GM23248 (cell line): ENCODE measurements at regions not wholly inside any gene's neighbourhood (a gene's known extent, or its start where the extent isn't known, plus 50 kb on each side); places are given as distances from the start of the nearest gene placed in this dataset.

Experiments used
- DNase-seq: peaks from one replicate; pipeline ENCODE4 v3.0.0-alpha.2; 2015
- H2AFZ ChIP-seq: fragments of 200-600 bp; sonication (generic); 2 replicates; pipeline ENCODE4 v1.6.1; 2016; ENCODE audit warnings: antibody characterized with exemption
- H3F3A ChIP-seq: fragments of 200-600 bp; sonication (generic); 2 replicates; pipeline ENCODE4 v1.6.1; 2016; ENCODE audit warnings: mild to moderate bottlenecking, antibody characterized with exemption, mixed run types; ENCODE audit not compliant: insufficient read depth
- H3K27ac ChIP-seq: fragments of 200-600 bp; sonication (generic); 2 replicates; pipeline ENCODE4 v1.5.1; 2016; ENCODE audit warnings: mild to moderate bottlenecking
- H3K27me3 ChIP-seq: fragments of 200-600 bp; sonication (generic); replicated peaks from 2 replicates; pipeline ENCODE4 v1.6.1; 2016; ENCODE audit warnings: mild to moderate bottlenecking; ENCODE audit not compliant: insufficient read depth
- H3K36me3 ChIP-seq: fragments of 200-600 bp; sonication (generic); 2 replicates; pipeline ENCODE4 v1.6.1; 2016; ENCODE audit warnings: low read depth, mild to moderate bottlenecking
- H3K4me1 ChIP-seq: fragments of 200-600 bp; sonication (generic); 2 replicates; pipeline ENCODE4 v1.6.1; 2016; ENCODE audit warnings: mild to moderate bottlenecking; ENCODE audit not compliant: insufficient read depth
- H3K4me2 ChIP-seq: fragments of 200-600 bp; sonication (generic); one replicate; pipeline ENCODE4 v1.6.1; 2016; ENCODE audit warnings: mild to moderate bottlenecking; ENCODE audit not compliant: unreplicated experiment
- H3K4me3 ChIP-seq: fragments of 200-600 bp; sonication (generic); 2 replicates; pipeline ENCODE4 v1.5.1; 2016; ENCODE audit warnings: mild to moderate bottlenecking
- H3K79me2 ChIP-seq: fragments of 200-600 bp; sonication (generic); 2 replicates; pipeline ENCODE4 v1.6.1; 2016; ENCODE audit warnings: mild to moderate bottlenecking; ENCODE audit not compliant: insufficient read depth
- H3K9ac ChIP-seq: fragments of 200-600 bp; sonication (generic); 2 replicates; pipeline ENCODE4 v1.6.1; 2016; ENCODE audit warnings: mild to moderate bottlenecking
- H3K9me2 ChIP-seq: fragments of 200-600 bp; sonication (generic); 2 replicates; pipeline ENCODE4 v1.6.1; 2016; ENCODE audit warnings: mixed run types, mild to moderate bottlenecking, moderate library complexity; ENCODE audit not compliant: insufficient read depth
- H3K9me3 ChIP-seq: fragments of 200-600 bp; sonication (generic); one replicate; pipeline ENCODE4 v1.6.1; 2017; ENCODE audit warnings: low read depth
- H4K20me1 ChIP-seq: fragments of 200-600 bp; sonication (generic); 2 replicates; pipeline ENCODE4 v1.6.0; 2016; ENCODE audit not compliant: insufficient read depth
- EZH2 ChIP-seq: fragments of 200-600 bp; sonication (generic); IDR thresholded peaks from 2 replicates; pipeline ENCODE4 v1.6.1; 2018; ENCODE audit warnings: antibody characterized with exemption, mild to moderate bottlenecking; ENCODE audit not compliant: insufficient read depth, poor library complexity, severe bottlenecking
- EZH2phosphoT487 ChIP-seq: fragments of 200-600 bp; sonication (generic); IDR thresholded peaks from 2 replicates; pipeline ENCODE4 v1.6.1; 2018; ENCODE audit warnings: antibody characterized with exemption, moderate library complexity, mild to moderate bottlenecking, low read depth; ENCODE audit not compliant: insufficient read depth
- WGBS, 2 experiments: methylation state at CpG; one replicate each; pipeline ENCODE4 v1.1.6; 2015 to 2017; ENCODE audit warnings: low lambda C conversion rate in 2 of 2, low coverage in 1 of 2; ENCODE audit errors: missing lambda C conversion rate in 2 of 2; 5-methylcytosine and 5-hydroxymethylcytosine counted together
- in situ Hi-C: fragments of 300-500 bp; cut with MboI; formaldehyde crosslinking; loops from 2 replicates; pipeline ENCODE4 v1.15.0; 2020

DNA sequence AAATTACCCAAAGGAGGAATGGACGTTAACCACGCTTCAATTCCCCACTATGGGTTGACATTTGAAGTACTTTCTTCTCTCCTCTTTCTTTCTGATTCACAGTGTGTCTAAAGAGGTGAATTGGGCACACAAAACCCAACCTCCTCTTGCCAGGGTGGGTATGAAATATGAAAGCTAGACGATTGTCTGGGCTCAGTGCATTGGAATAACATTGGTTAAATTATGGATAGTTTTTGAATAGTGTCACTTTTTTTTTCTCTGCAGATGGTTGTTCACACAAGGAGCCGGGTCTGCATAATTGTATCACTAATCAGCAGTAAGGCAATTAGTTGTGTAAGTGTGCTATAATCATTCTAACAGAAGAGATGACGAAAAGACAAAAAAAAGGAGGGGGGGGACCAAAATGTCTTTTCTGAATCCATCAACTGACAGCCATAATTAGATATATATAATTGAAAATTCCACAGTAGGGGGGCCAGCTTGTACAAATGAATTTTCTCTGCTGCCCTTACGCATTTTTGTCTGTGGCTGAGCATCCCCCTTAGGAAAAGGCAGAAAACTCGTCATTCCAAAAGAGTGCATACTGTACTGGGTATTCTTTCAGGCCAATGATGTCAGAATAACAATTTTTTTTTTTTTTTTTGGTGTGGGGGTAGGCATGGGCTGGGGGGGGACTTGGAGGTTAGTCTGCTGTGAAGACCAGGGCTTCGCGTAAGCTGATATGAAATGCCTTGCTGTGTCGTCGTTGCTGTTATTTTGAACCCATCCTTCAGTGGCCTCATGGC is 307.5 kb upstream of the SALL1 start:
- Histone ChIP-seq H3K4me1 (no peaks in the 10 kb centered on the region), H3K9me2 (no peaks in the 10 kb centered on the region), H3K9me3 (no peaks in the 10 kb centered on the region), H3K4me2 (no peak overlapping the region), H4K20me1 (no peaks in the 10 kb centered on the region), H3F3A (no peaks in the 10 kb centered on the region), H3K27ac (no peak overlapping the region), H3K27me3 (no peaks in the 10 kb centered on the region), H3K9ac (no peak overlapping the region), H3K79me2 (no peaks in the 10 kb centered on the region), H2AFZ (no peak overlapping the region), H3K36me3 (no peaks in the 10 kb centered on the region), H3K4me3 (no peak overlapping the region)
- 70 to 72% methylated on average over 11 of the region's 11 CpGs for WGBS, 2 experiments
- in situ Hi-C loops, result no loop called here
- DNase-seq, result no peak
- TF ChIP-seq EZH2phosphoT487, result no peak
- no peak for TF ChIP-seq EZH2

DNA sequence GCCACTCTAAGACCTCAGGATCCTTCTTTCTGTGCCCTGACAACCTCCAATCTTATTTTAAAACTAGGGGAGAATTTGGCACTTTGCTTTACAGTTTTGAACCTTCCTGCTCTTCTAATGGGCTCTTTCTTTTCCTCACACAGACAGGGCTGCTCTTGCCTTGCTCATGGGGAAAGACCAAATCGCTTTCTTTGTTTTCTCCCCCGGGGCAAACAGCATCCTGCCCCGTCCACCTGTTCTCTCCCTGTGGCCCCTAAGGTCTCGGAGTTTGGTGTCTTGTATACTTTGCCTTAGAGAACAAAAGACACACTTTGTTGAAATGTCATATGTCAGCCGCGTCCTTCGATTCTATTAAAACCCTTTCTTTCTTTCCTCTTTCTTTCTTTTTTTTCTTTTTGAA is 306.7 kb upstream of the SALL1 start:
- 90 to 98% methylated on average over 7 of the region's 7 CpGs for WGBS, 2 experiments
- Histone ChIP-seq H3K4me1 (no peaks in the 10 kb centered on the region), H3K9ac (no peak overlapping the region), H3K9me3 (no peaks in the 10 kb centered on the region), H3K9me2 (no peaks in the 10 kb centered on the region), H3K4me2 (no peak overlapping the region), H3K27ac (no peak overlapping the region), H4K20me1 (no peaks in the 10 kb centered on the region), H3K36me3 (no peaks in the 10 kb centered on the region), H3F3A (no peaks in the 10 kb centered on the region), H3K4me3 (no peak overlapping the region), H3K27me3 (no peaks in the 10 kb centered on the region), H2AFZ (no peak overlapping the region), H3K79me2 (no peaks in the 10 kb centered on the region)
- TF ChIP-seq EZH2 (no peak), EZH2phosphoT487 (no peak)
- in situ Hi-C loops, result no loop called here
- no peak for DNase-seq

DNA sequence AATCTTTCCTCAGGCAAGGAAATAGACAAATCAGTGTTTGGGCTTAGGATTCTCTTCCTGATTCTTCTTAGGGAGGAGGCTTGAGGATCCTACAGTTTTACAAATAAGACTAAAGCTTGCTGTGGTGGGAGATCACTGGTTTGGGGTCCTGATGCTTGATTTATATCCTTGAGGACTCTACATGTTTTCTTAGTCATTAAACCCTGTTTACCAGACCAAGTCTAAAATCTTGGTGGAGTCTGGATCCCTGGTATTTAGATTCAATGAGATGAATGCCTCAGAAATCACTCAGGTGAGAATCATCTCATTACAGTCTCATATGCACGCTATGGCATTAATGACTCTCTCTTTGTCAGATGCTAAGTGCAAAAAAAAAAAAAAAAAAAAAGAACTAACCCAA is 304.3 kb upstream of the SALL1 start:
- Histone ChIP-seq H3K9ac (no peak overlapping the region), H3K27ac (no peak overlapping the region), H4K20me1 (no peaks in the 10 kb centered on the region), H3K4me2 (no peak overlapping the region), H3K4me1 (no peaks in the 10 kb centered on the region), H3K9me3 (no peaks in the 10 kb centered on the region), H3K36me3 (no peaks in the 10 kb centered on the region), H3F3A (no peaks in the 10 kb centered on the region), H3K79me2 (no peaks in the 10 kb centered on the region), H2AFZ (no peak overlapping the region), H3K9me2 (no peaks in the 10 kb centered on the region), H3K4me3 (no peak overlapping the region), H3K27me3 (no peaks in the 10 kb centered on the region)
- DNase-seq, result no peak
- TF ChIP-seq EZH2 (no peak), EZH2phosphoT487 (no peak)
- in situ Hi-C loops, result no loop called here
- 80 to 89% methylated on average over 1 of the region's 1 CpG for WGBS, 2 experiments

DNA sequence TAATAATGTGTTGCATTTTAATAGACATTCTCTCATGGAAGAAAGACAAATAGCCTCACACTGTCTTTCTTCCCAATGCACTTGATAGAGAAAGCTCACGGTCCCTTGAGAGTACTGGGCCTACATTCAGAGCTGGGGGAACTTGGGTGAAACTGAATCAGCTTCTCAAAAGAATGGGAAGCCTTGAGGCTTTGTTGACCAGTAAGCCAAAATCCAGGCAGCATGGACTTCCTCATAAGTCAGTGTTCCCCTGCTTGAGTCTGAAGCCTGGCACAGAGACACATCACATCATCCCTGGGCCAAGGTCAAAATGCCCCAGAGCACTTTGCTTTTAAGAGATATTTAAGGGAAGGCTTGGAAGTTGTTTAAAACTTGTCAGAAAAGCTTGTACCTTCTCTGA is 302.2 kb upstream of the SALL1 start:
- H3K4me3 ChIP-seq, result no peak overlapping the region

More for the DNA sequence above, 302.2 kb upstream of the SALL1 start:
- Histone ChIP-seq H3K4me2 (no peak overlapping the region), H3K27me3 (no peaks in the 10 kb centered on the region), H3K27ac (no peak overlapping the region), H3F3A (no peaks in the 10 kb centered on the region), H3K79me2 (no peaks in the 10 kb centered on the region), H2AFZ (no peak overlapping the region), H3K9ac (no peak overlapping the region), H3K9me3 (no peaks in the 10 kb centered on the region), H3K9me2 (no peaks in the 10 kb centered on the region), H3K36me3 (no peaks in the 10 kb centered on the region), H3K4me1 (no peaks in the 10 kb centered on the region), H4K20me1 (no peaks in the 10 kb centered on the region)
- WGBS, 2 experiments, result 76 to 78% methylated on average over 1 of the region's 1 CpG
- TF ChIP-seq EZH2 (no peak), EZH2phosphoT487 (no peak)
- no peak for DNase-seq
- in situ Hi-C loops, result no loop called here
